HCT116 (cell line): ENCODE measurements at regions not wholly inside any gene's neighbourhood (a gene's known extent, or its start where the extent isn't known, plus 50 kb on each side); places are given as distances from the start of the nearest gene placed in this dataset.

Source experiments
- ATAC-seq: fragments of 200-7000 bp; cut with Tn5 transposase; 2 replicates; pipeline ENCODE4 v1.9.1; 2020; ENCODE audit warnings: mild to moderate bottlenecking, moderate library complexity
- BruUV-seq: library from RNA; stranded (reverse); fragments of 400-500 nt; replicated peaks from 2 replicates; lab custom pipeline; 2021; lab: Mats Ljungman, UMichigan
- CTCF ChIA-PET: fragments of 300-600 bp; sonication (Branson Sonifier 250); formaldehyde crosslinking; loops from one replicate; lab custom pipeline; 2021; ENCODE audit warnings: antibody characterized with exemption; lab: Charles Lee
- POLR2A ChIA-PET: fragments of 300-600, 350-600 bp; sonication (Branson Sonifier 250); formaldehyde crosslinking; loops from one replicate; lab custom pipeline; 2021; ENCODE audit warnings: antibody characterized with exemption; lab: Charles Lee
- RAD21 ChIA-PET, 2 experiments: fragments of 300-600 bp; sonication (Branson Sonifier 250); formaldehyde crosslinking; loops; one replicate each; lab custom pipeline; 2023; ENCODE audit warnings: low total read pairs in 2 of 2; ENCODE audit not compliant: uncharacterized antibody in 2 of 2, unreplicated experiment in 2 of 2, low non-redundant PET in 1 of 2; lab: Charles Lee
- DNase-seq: peaks from one replicate; pipeline ENCODE4 v3.0.0-alpha.2; 2010; ENCODE audit warnings: low read depth, low spot score
- H2AFZ ChIP-seq: fragments of 200-600 bp; shearing (Covaris generic), sonication (generic); 2 replicates; pipeline ENCODE4 v1.6.1; 2017; ENCODE audit warnings: low read depth, mixed run types, mixed read lengths, antibody characterized with exemption, low read length; ENCODE audit not compliant: poor library complexity, severe bottlenecking
- H3K27ac ChIP-seq: 2 replicates; pipeline ENCODE4 v1.5.1; 2012; ENCODE audit warnings: low read depth, low read length
- H3K27me3 ChIP-seq: fragments of 200-600 bp; sonication (generic); 2 replicates; pipeline ENCODE4 v1.6.1; 2016; ENCODE audit warnings: mixed run types, low read length, mixed read lengths; ENCODE audit not compliant: insufficient read depth
- H3K36me3 ChIP-seq, 2 experiments: fragments of 200-500 bp in 1 of 2; fragments of 200-600 bp in 1 of 2; sonication (Bioruptor generic) in 1 of 2; sonication (generic) in 1 of 2; 2 replicates each; pipeline versions ENCODE4 v1.5.1 to v1.6.1; 2014 to 2016; ENCODE audit warnings: low read length in 2 of 2, inconsistent platforms in 1 of 2, mixed read lengths in 1 of 2, mixed run types in 1 of 2; ENCODE audit not compliant: insufficient read depth in 2 of 2, control insufficient read depth in 1 of 2
- H3K4me1 ChIP-seq, 2 experiments: fragments of 200-600 bp in 1 of 2; sonication (generic) in 1 of 2; 2 replicates each; pipeline versions ENCODE4 v1.5.1 to v1.6.1; 2012 to 2017; ENCODE audit warnings: low read length in 2 of 2, inconsistent platforms in 1 of 2, mild to moderate bottlenecking in 1 of 2, mixed read lengths in 1 of 2, mixed run types in 1 of 2, moderate library complexity in 1 of 2; ENCODE audit not compliant: insufficient read depth in 2 of 2, control insufficient read depth in 1 of 2
- H3K4me2 ChIP-seq: fragments of 200-600 bp; sonication (generic); 2 replicates; pipeline ENCODE4 v1.6.1; 2017; ENCODE audit warnings: mixed run types, low read length, mixed read lengths
- H3K4me3 ChIP-seq, 2 experiments: fragments of 200-600 bp in 1 of 2; sonication (generic) in 1 of 2; replicated peaks in 1 of 2; 2 replicates each; pipeline ENCODE4 v1.5.1; 2011 to 2016; ENCODE audit warnings: low read length in 2 of 2, control low read depth in 1 of 2, low read depth in 1 of 2, mild to moderate bottlenecking in 1 of 2, mixed read lengths in 1 of 2, mixed run types in 1 of 2
- H3K79me2 ChIP-seq: fragments of 200-600 bp; sonication (generic); 2 replicates; pipeline ENCODE4 v1.6.1; 2017; ENCODE audit warnings: mild to moderate bottlenecking, mixed run types, low read length, moderate library complexity, mixed read lengths; ENCODE audit not compliant: insufficient read depth
- H3K9ac ChIP-seq: fragments of 200-600 bp; sonication (generic); 2 replicates; pipeline ENCODE4 v1.6.1; 2016; ENCODE audit warnings: low read length, mixed read lengths
- H3K9me2 ChIP-seq: fragments of 200-600 bp; sonication (generic), shearing (Covaris generic); 2 replicates; pipeline ENCODE4 v1.6.1; 2017; ENCODE audit warnings: mixed run types, mild to moderate bottlenecking, moderate library complexity; ENCODE audit not compliant: insufficient read depth
- H3K9me3 ChIP-seq, 2 experiments: fragments of 200-500 bp in 1 of 2; fragments of 200-600 bp in 1 of 2; sonication (Bioruptor generic) in 1 of 2; sonication (generic) in 1 of 2; 2 replicates each; pipeline ENCODE4 v1.6.1; 2014 to 2017; ENCODE audit warnings: low read length in 2 of 2, mixed read lengths in 2 of 2, inconsistent platforms in 1 of 2, low read depth in 1 of 2, mild to moderate bottlenecking in 1 of 2, mixed run types in 1 of 2, moderate library complexity in 1 of 2; ENCODE audit not compliant: control insufficient read depth in 1 of 2, insufficient read depth in 1 of 2
- H4K20me1 ChIP-seq: fragments of 200-600 bp; sonication (generic), shearing (Covaris generic); 2 replicates; pipeline ENCODE4 v1.6.1; 2017; ENCODE audit warnings: mixed run types, mild to moderate bottlenecking, moderate library complexity; ENCODE audit not compliant: insufficient read depth
- CEBPB ChIP-seq: IDR thresholded peaks from 2 replicates; pipeline ENCODE4 v1.6.1; 2012; ENCODE audit warnings: low read depth
- EGR1 ChIP-seq: IDR thresholded peaks from 2 replicates; pipeline ENCODE4 v1.6.1; 2012; ENCODE audit warnings: low read depth
- ELF1 ChIP-seq: IDR thresholded peaks from 2 replicates; pipeline ENCODE4 v1.6.1; 2012; ENCODE audit warnings: low read depth, borderline replicate concordance
- EZH2 ChIP-seq: fragments of 200-600 bp; sonication (generic); IDR thresholded peaks from 2 replicates; pipeline ENCODE4 v1.6.1; 2017; ENCODE audit warnings: antibody characterized with exemption, mixed run types
- MAX ChIP-seq: IDR thresholded peaks from 2 replicates; pipeline ENCODE4 v1.6.1; 2012
- POLR2A ChIP-seq: IDR thresholded peaks from 2 replicates; pipeline ENCODE4 v1.7.0; 2011; ENCODE audit warnings: borderline replicate concordance; ENCODE audit not compliant: insufficient read depth, insufficient read length; ENCODE audit errors: extremely low read depth
- RAD21 ChIP-seq: IDR thresholded peaks from 2 replicates; pipeline ENCODE4 v1.6.1; 2012; ENCODE audit warnings: low read depth, mild to moderate bottlenecking
- SP1 ChIP-seq: IDR thresholded peaks from 2 replicates; pipeline ENCODE4 v1.6.1; 2012; ENCODE audit warnings: low read depth
- SRF ChIP-seq: IDR thresholded peaks from 2 replicates; pipeline ENCODE4 v1.6.1; 2012; ENCODE audit warnings: low read depth
- TCF7L2 ChIP-seq: IDR thresholded peaks from 2 replicates; pipeline ENCODE4 v1.7.0; 2011; ENCODE audit warnings: borderline replicate concordance, inconsistent platforms; ENCODE audit not compliant: insufficient read depth, insufficient read length; ENCODE audit errors: extremely low read depth
- YY1 ChIP-seq: IDR thresholded peaks from 2 replicates; pipeline ENCODE4 v1.6.1; 2011; ENCODE audit warnings: low read length, low read depth, moderate library complexity, mild to moderate bottlenecking; ENCODE audit not compliant: insufficient replicate concordance; ENCODE audit errors: extremely low read depth
- ZBTB33 ChIP-seq: IDR thresholded peaks from 2 replicates; pipeline ENCODE4 v1.6.1; 2011; ENCODE audit warnings: mild to moderate bottlenecking, low read length, moderate library complexity; ENCODE audit not compliant: insufficient replicate concordance; ENCODE audit errors: extremely low read depth
- ZFX ChIP-seq: fragments of 450-650 bp; IDR thresholded peaks from 2 replicates; pipeline ENCODE4 v1.6.1; 2017
- ZNF274 ChIP-seq: fragments of 200-500 bp; sonication (Bioruptor generic); IDR thresholded peaks from 2 replicates; pipeline ENCODE4 v1.6.1; 2014; ENCODE audit warnings: mild to moderate bottlenecking, low read depth, low read length, inconsistent platforms
- intact Hi-C: fragments of 100-400 bp; cut with micrococcal nuclease; formaldehyde crosslinking; loops from 2 replicates; pipeline ENCODE4 v1.10.0; 2022
- TF ChIP-seq, protein P1 (sequence below), 3 experiments: fragments of 200-600 bp in 1 of 3; sonication (generic) in 1 of 3; IDR thresholded peaks in 2 of 3; conservative IDR thresholded peaks in 1 of 3; 2 replicates each; pipeline ENCODE4 v1.5.1; 2012 to 2017; ENCODE audit warnings: low read depth in 2 of 3, low read length in 2 of 3, antibody characterized with exemption in 1 of 3, borderline replicate concordance in 1 of 3, control low read depth in 1 of 3, mild to moderate bottlenecking in 1 of 3, mixed read lengths in 1 of 3, mixed run types in 1 of 3, moderate library complexity in 1 of 3; ENCODE audit not compliant: insufficient read depth in 1 of 3

- TF ChIP-seq ZBTB33 (no peak), ELF1 (no peak), POLR2A (no peak), YY1 (no peak), ZNF274 (no peak)
These were observed 411.7 kb downstream of the EPM2A start (continued) for GRCh38 chr6:145323646-145324045.

- Histone ChIP-seq H2AFZ (no peak overlapping the region), H3K4me2 (no peak overlapping the region), H3K27ac (no peak overlapping the region), H3K9ac (no peak overlapping the region), H3K4me1 (peaks cover 0 to 3% of the 10 kb centered on the region in 2 experiments; a peak in 1 of 4 replicates), H3K79me2 (no peaks in the 10 kb centered on the region), H4K20me1 (no peaks in the 10 kb centered on the region), H3K4me3 (no peak overlapping the region), H3K36me3 (no peaks in the 10 kb centered on the region), H3K9me2 (no peaks in the 10 kb centered on the region), H3K27me3 (no peaks in the 10 kb centered on the region), H3K9me3 (no peaks in the 10 kb centered on the region)
- ChIA-PET RAD21 (no interaction called here), CTCF (no interaction called here), POLR2A (no interaction called here)
- TF ChIP-seq EGR1, result no peak
- no peak for TF ChIP-seq MAX
- no peak for TF ChIP-seq ZNF274
- no peak for TF ChIP-seq ZFX
- TF ChIP-seq, protein P1, sequence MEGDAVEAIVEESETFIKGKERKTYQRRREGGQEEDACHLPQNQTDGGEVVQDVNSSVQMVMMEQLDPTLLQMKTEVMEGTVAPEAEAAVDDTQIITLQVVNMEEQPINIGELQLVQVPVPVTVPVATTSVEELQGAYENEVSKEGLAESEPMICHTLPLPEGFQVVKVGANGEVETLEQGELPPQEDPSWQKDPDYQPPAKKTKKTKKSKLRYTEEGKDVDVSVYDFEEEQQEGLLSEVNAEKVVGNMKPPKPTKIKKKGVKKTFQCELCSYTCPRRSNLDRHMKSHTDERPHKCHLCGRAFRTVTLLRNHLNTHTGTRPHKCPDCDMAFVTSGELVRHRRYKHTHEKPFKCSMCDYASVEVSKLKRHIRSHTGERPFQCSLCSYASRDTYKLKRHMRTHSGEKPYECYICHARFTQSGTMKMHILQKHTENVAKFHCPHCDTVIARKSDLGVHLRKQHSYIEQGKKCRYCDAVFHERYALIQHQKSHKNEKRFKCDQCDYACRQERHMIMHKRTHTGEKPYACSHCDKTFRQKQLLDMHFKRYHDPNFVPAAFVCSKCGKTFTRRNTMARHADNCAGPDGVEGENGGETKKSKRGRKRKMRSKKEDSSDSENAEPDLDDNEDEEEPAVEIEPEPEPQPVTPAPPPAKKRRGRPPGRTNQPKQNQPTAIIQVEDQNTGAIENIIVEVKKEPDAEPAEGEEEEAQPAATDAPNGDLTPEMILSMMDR (IDR thresholded peaks at IDR 0.05 in 2 of 3, conservative IDR thresholded peaks at IDR 0.05 in 1 of 3; ENCODE audit: borderline replicate concordance in 1 of 3, insufficient read depth in 1 of 3, low read depth in 2 of 3, low read length in 2 of 3), result no peak
- no peak for TF ChIP-seq CEBPB
- no peak for TF ChIP-seq SP1
- TF ChIP-seq RAD21, result no peak
- TF ChIP-seq TCF7L2, result no peak
- no peak for TF ChIP-seq SRF
- TF ChIP-seq EZH2, result no peak
- TF ChIP-seq ELF1, result no peak
- TF ChIP-seq YY1, result no peak
- TF ChIP-seq POLR2A, result no peak
- ATAC-seq, result no peak
- intact Hi-C loops, result no loop called here
- DNase-seq, result no peak
- no TSS peak for BruUV-seq
These were observed 407.7 kb downstream of the EPM2A start for GRCh38 chr6:145327586-145327985.
